Testis (tissue), 2 donors: ENCODE measurements at regions not wholly inside any gene's neighbourhood (a gene's known extent, or its start where the extent isn't known, plus 50 kb on each side); places are given as distances from the start of the nearest gene placed in this dataset.
"Not testable (repeated sequence)": the region's sequence is repeated elsewhere in the genome, so short reads cannot be mapped to it uniquely, and the experiment has no call there.

Experiments used
- DNase-seq: peaks from one replicate; pipeline ENCODE4 v3.0.0-alpha.2; 2019
- H3K27ac ChIP-seq, 2 donors: fragments of 200-600 bp; sonication (generic); one replicate each; pipeline ENCODE4 v1.5.1; 2019
- H3K27me3 ChIP-seq: fragments of 200-600 bp; sonication (generic); one replicate; pipeline ENCODE4 v1.5.1; 2019
- H3K36me3 ChIP-seq: fragments of 200-600 bp; sonication (generic); one replicate; pipeline ENCODE4 v1.5.1; 2017; ENCODE audit warnings: low read depth; ENCODE audit errors: missing control alignments
- H3K4me1 ChIP-seq: fragments of 200-600 bp; sonication (generic); one replicate; pipeline ENCODE4 v1.5.1; 2019
- H3K4me3 ChIP-seq, 2 donors: fragments of 200-600 bp; sonication (generic); one replicate each; pipeline ENCODE4 v1.5.1; 2017 to 2019
- H3K9me3 ChIP-seq: fragments of 200-600 bp; sonication (generic); one replicate; pipeline ENCODE4 v1.5.1; 2017
- POLR2A ChIP-seq: fragments of 450-650 bp; IDR thresholded peaks from one replicate; pipeline ENCODE4 v1.6.1; 2017; ENCODE audit warnings: antibody characterized with exemption, mild to moderate bottlenecking, moderate library complexity
- WGBS, 2 donors: methylation state at CpG; one replicate each; pipeline ENCODE4 v1.1.5; 2018; 5-methylcytosine and 5-hydroxymethylcytosine counted together
- intact Hi-C: fragments of 100-400 bp; cut with DNase I; formaldehyde crosslinking; loops from one replicate; pipeline ENCODE4 v1.15.1; 2023; ENCODE audit warnings: low total_unique reads
- TF ChIP-seq, protein P1 (sequence below), 3 experiments: fragments of 450-650 bp in 2 of 3; fragments of 200-600 bp in 1 of 3; sonication (generic) in 1 of 3; IDR thresholded peaks; one replicate each; pipeline ENCODE4 v1.5.1; 2016 to 2019; ENCODE audit warnings: antibody characterized with exemption in 3 of 3, mild to moderate bottlenecking in 2 of 3, moderate library complexity in 1 of 3

DNA sequence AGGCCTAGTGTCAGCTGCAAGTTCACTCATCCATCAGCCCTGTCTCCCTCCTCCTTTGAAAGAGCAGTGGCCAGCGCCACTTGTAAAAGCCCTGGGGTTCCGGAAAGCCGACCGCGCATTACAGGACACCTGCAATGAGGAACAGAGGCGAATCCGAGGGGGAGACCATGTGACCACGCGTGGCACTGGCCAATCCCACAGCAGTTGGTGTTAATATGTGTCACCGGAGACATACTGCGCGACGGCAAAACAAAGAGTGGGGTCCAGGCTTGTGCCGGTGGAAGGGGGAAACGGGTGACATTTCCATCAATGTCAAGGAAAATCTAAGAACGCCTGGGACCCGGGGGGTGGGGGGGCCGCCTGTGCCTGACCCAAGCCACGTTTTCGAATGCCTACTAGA lies 480.8 kb downstream of the SPATA31A7 start:
- intact Hi-C loops = no loop called here
- Histone ChIP-seq H3K9me3 (no peaks in the 10 kb centered on the region), H3K27ac (no peak overlapping the region), H3K27me3 (no peaks in the 10 kb centered on the region), H3K4me3 (no peak overlapping the region), H3K4me1 (no peaks in the 10 kb centered on the region), H3K36me3 (no peaks in the 10 kb centered on the region)
- TF ChIP-seq, protein P1, sequence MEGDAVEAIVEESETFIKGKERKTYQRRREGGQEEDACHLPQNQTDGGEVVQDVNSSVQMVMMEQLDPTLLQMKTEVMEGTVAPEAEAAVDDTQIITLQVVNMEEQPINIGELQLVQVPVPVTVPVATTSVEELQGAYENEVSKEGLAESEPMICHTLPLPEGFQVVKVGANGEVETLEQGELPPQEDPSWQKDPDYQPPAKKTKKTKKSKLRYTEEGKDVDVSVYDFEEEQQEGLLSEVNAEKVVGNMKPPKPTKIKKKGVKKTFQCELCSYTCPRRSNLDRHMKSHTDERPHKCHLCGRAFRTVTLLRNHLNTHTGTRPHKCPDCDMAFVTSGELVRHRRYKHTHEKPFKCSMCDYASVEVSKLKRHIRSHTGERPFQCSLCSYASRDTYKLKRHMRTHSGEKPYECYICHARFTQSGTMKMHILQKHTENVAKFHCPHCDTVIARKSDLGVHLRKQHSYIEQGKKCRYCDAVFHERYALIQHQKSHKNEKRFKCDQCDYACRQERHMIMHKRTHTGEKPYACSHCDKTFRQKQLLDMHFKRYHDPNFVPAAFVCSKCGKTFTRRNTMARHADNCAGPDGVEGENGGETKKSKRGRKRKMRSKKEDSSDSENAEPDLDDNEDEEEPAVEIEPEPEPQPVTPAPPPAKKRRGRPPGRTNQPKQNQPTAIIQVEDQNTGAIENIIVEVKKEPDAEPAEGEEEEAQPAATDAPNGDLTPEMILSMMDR (IDR thresholded peaks at IDR 0.05) = no peak
- no peak for TF ChIP-seq POLR2A
- 45 to 54% methylated on average over 14 to 20 of the region's 20 CpGs for WGBS, 2 donors
- DNase-seq = peak; percentile 6

DNA sequence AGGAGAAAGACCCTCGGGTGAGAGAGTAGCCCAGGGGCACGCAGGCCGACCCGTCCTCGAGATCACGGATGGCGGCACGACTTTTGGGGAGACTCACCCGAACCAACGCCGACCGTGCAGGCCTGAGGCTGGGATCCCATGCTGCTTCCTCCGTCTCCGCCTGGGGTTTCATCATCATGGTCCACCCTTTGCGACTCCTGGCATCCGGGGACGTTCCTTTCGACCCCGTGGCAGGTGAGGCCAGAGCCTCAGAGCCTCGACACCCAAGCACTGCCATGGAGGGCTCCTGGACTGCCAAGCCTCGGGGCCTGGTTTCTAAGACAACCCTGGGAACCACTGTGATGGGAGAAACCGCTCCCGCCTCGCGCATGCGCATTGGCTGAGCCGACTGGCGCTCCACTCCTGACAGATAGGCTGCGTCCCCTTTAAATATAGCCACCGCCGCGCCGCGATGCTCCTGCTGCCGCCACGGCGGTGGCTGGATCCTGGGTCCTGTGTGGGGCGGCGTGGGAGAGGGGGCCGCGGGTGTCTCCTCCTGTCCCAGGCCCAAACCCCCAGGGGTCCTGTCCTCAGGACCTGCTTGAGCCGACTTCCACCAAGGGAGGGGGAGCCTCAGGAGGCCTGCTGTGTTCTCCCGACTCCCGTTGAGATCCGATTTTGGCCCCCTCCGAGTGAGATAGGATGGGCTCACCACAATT lies 481.6 kb downstream of the SPATA31A7 start:
- WGBS, 2 donors = 65 to 66% methylated on average over 20 to 46 of the region's 46 CpGs
- intact Hi-C loops = no loop called here
- peak; percentile 20 for DNase-seq

DNA sequence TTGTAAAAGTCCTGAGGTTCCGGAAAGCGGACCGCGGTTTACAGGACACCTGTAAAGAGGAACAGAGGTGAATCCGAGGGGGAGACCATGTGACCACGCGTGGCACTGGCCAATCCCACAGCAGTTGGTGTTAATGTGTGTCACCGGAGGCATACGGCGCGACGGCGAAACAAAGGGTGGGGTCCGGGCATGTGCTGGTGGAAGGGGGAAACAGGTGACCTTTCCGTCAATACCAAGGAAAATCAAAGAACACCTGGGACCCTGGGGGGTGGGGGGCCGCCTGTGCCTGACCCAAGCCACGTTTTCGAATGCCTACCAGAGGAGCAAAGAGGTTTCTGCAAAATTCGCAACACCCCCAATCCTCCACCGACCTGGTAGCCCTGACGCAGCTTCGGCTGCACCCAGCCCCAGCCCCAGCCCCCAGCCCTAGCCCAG lies 482.3 kb downstream of the SPATA31A7 start:
- intact Hi-C loops, H3K36me3 ChIP-seq, H3K9me3 ChIP-seq, H3K27ac ChIP-seq, H3K4me3 ChIP-seq, H3K27me3 ChIP-seq, H3K4me1 ChIP-seq: not testable (repeated sequence)
- peak; percentile 10 for DNase-seq
- WGBS, 2 donors = 66% methylated on average over 18 to 22 of the region's 22 CpGs

More for the DNA sequence above, 481.6 kb downstream of the SPATA31A7 start:
- no peaks in the 10 kb centered on the region for H3K36me3 ChIP-seq
- no peak overlapping the region for H3K4me3 ChIP-seq
- TF ChIP-seq, protein P1 (IDR thresholded peaks at IDR 0.05) = no peak
- TF ChIP-seq POLR2A = no peak
- H3K4me1 ChIP-seq = no peaks in the 10 kb centered on the region
- H3K27ac ChIP-seq = no peak overlapping the region
- H3K27me3 ChIP-seq = no peaks in the 10 kb centered on the region
- H3K9me3 ChIP-seq = no peaks in the 10 kb centered on the region

DNA sequence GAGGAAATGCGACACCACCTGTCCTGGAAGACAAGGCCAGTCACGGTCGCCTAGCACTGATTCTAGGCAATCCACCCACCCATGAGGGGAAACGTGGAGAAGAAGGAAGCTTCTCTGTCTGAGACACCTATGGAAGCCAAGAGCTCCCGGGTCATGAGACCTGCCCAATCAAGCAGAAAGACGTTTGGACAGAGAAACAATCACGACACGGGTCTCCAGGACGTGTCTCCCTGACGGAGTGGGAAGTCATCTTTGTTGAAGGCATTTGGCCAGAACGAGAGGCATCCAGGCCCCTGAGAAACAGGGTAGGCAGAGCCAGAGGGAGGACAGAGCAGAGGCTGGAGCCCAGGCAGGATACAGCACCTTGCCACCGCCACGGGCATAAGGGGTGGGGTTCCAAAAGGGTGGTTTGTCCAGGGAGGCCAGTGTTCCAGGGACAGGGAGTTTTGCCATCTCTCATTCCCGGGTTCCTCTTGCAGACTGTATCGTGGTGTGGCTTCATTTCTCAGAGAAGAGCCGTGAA lies 482.9 kb downstream of the SPATA31A7 start:
- H3K4me3 ChIP-seq, H3K36me3 ChIP-seq, intact Hi-C loops, H3K27ac ChIP-seq, H3K9me3 ChIP-seq, H3K27me3 ChIP-seq, H3K4me1 ChIP-seq: not testable (repeated sequence)
- 42 to 61% methylated on average over 15 to 16 of the region's 16 CpGs for WGBS, 2 donors
- DNase-seq = peak; percentile 4

DNA sequence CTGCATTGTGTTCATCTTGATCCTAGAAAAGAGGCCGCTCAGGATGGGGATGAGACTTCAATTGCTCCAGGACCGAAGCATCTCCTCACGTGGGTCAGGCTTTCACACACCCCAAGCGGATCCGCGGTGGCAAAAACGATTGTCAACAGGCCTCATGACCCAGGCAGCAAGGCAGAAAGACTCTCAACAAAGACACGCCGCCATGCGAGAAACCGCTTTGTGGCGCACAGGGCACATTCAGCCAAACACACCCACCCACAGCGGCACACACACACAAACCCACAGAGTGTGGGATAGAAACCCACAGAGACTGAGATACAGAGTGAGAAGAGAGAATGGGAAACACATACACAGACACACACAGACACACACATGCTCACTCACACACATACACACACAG lies 483.4 kb downstream of the SPATA31A7 start:
- no peaks in the 10 kb centered on the region for H3K4me1 ChIP-seq
- no peak overlapping the region for H3K4me3 ChIP-seq
- TF ChIP-seq POLR2A = no peak
- TF ChIP-seq, protein P1 (IDR thresholded peaks at IDR 0.05) = no peak
- intact Hi-C loops = no loop called here
- no peak for DNase-seq
- no peaks in the 10 kb centered on the region for H3K9me3 ChIP-seq
- H3K36me3 ChIP-seq = no peaks in the 10 kb centered on the region
- no peak overlapping the region for H3K27ac ChIP-seq
- WGBS, 2 donors = 55 to 67% methylated on average over 13 of the region's 13 CpGs
- H3K27me3 ChIP-seq = no peaks in the 10 kb centered on the region
